ENCODE measurements at regions not wholly inside any gene's neighbourhood (a gene's known extent, or its start where the extent isn't known, plus 50 kb on each side); places are given as distances from the start of the nearest gene placed in this dataset.

GRCh38 chr16:47781673-47782072 lies 320.5 kb downstream of the PHKB start:
- Histone ChIP-seq H3K36me3 (no peaks in the 10 kb centered on the region), H3K27ac (no peak overlapping the region), H3K4me1 (no peaks in the 10 kb centered on the region), H3K9me3 (no peaks in the 10 kb centered on the region), H3K27me3 (no peaks in the 10 kb centered on the region), H3K4me3 (replicated peaks in 1 of 3) (no peak overlapping the region)
- TF ChIP-seq CTCF (IDR thresholded peaks at IDR 0.05): no peak
- no peak for TF ChIP-seq POLR2A (IDR thresholded peaks at IDR 0.05)
- intact Hi-C loops (cut with DNase I): no loop called here
- 83 to 87% methylated on average over 5 of the region's 5 CpGs for WGBS, 2 donors
- no peak for DNase-seq

- Histone ChIP-seq H3K27ac (no peak overlapping the region), H3K27me3 (no peaks in the 10 kb centered on the region), H3K4me1 (no peaks in the 10 kb centered on the region), H3K4me3 (replicated peaks in 1 of 3) (no peak overlapping the region), H3K9me3 (no peaks in the 10 kb centered on the region), H3K36me3 (no peaks in the 10 kb centered on the region)
- no peak for DNase-seq
- no peak for TF ChIP-seq CTCF (IDR thresholded peaks at IDR 0.05)
- TF ChIP-seq POLR2A (IDR thresholded peaks at IDR 0.05): no peak
- 77 to 80% methylated on average over 8 of the region's 8 CpGs for WGBS, 2 donors
- intact Hi-C loops (cut with DNase I): no loop called here
Observed at GRCh38 chr16:47780213-47780875, 319.2 kb downstream of the PHKB start.

- no peaks in the 10 kb centered on the region for H3K4me1 ChIP-seq
- intact Hi-C loops (cut with DNase I): no loop called here
- no peak for DNase-seq
- no peak overlapping the region for H3K4me3 ChIP-seq (replicated peaks in 1 of 3)
- WGBS, 2 donors: 50 to 61% methylated on average over 6 to 7 of the region's 7 CpGs
- H3K27ac ChIP-seq: no peak overlapping the region
- H3K9me3 ChIP-seq: no peaks in the 10 kb centered on the region
- TF ChIP-seq POLR2A (IDR thresholded peaks at IDR 0.05): no peak
- no peak for TF ChIP-seq CTCF (IDR thresholded peaks at IDR 0.05)
- H3K27me3 ChIP-seq: no peaks in the 10 kb centered on the region
- H3K36me3 ChIP-seq: no peaks in the 10 kb centered on the region
Observed at GRCh38 chr16:47779201-47780016, 318.3 kb downstream of the PHKB start.

- intact Hi-C loops (cut with DNase I): no loop called here
- Histone ChIP-seq H3K27ac (no peak overlapping the region), H3K4me1 (no peaks in the 10 kb centered on the region), H3K27me3 (no peaks in the 10 kb centered on the region), H3K4me3 (replicated peaks in 1 of 3) (no peak overlapping the region), H3K36me3 (no peaks in the 10 kb centered on the region), H3K9me3 (no peaks in the 10 kb centered on the region)
- no peak for DNase-seq
- TF ChIP-seq POLR2A (IDR thresholded peaks at IDR 0.05) (no peak), CTCF (IDR thresholded peaks at IDR 0.05) (no peak)
- WGBS, 2 donors: 89 to 92% methylated on average over 6 of the region's 6 CpGs
Observed at GRCh38 chr16:47778106-47778801, 317.1 kb downstream of the PHKB start.

GRCh38 chr16:47777220-47777619 lies 316.1 kb downstream of the PHKB start:
- TF ChIP-seq CTCF (IDR thresholded peaks at IDR 0.05) (no peak), POLR2A (IDR thresholded peaks at IDR 0.05) (no peak)
- no peaks in the 10 kb centered on the region for H3K4me1 ChIP-seq
- intact Hi-C loops (cut with DNase I): no loop called here
- DNase-seq: no peak
- H3K9me3 ChIP-seq: no peaks in the 10 kb centered on the region
- H3K27me3 ChIP-seq: no peaks in the 10 kb centered on the region
- H3K36me3 ChIP-seq: no peaks in the 10 kb centered on the region
- H3K27ac ChIP-seq: no peak overlapping the region
- H3K4me3 ChIP-seq (replicated peaks in 1 of 3): no peak overlapping the region
